CD4-positive, alpha-beta T cell (primary cell): ENCODE measurements at regions not wholly inside any gene's neighbourhood (a gene's known extent, or its start where the extent isn't known, plus 50 kb on each side); places are given as distances from the start of the nearest gene placed in this dataset.

Experiments
- ATAC-seq: fragments of 200-7000 bp; cut with Tn5 transposase; one replicate; pipeline ENCODE4 v1.10.0; 2022; ENCODE audit warnings: mild to moderate bottlenecking; ENCODE audit not compliant: poor library complexity
- CTCF ChIA-PET: fragments of 350-600 bp; sonication (Branson Sonifier 250); formaldehyde crosslinking; loops from one replicate; lab custom pipeline; 2021; ENCODE audit warnings: antibody characterized with exemption, inconsistent platforms; lab: Charles Lee
- POLR2A ChIA-PET: fragments of 350-600 bp; sonication (Branson Sonifier 250); formaldehyde crosslinking; loops from one replicate; lab custom pipeline; 2021; ENCODE audit warnings: antibody characterized with exemption, inconsistent platforms; lab: Charles Lee
- DNase-seq, 14 experiments: peaks; one replicate each; pipeline ENCODE4 v3.0.0-alpha.2; 2013 to 2020; ENCODE audit warnings: mixed read lengths in 2 of 14
- H3K27ac ChIP-seq, 2 donors: one replicate each; pipeline versions ENCODE4 v1.5.1 to v1.7.0; 2013; ENCODE audit warnings: low read length in 2 of 2, low read depth in 1 of 2, mild to moderate bottlenecking in 1 of 2
- H3K27me3 ChIP-seq, 2 experiments: 1 replicate in 1 of 2; 2 replicates in 1 of 2; pipeline versions ENCODE4 v1.6.1 to v1.7.0; 2013; ENCODE audit warnings: low read length in 2 of 2, control low read depth in 1 of 2, mild to moderate bottlenecking in 1 of 2, moderate library complexity in 1 of 2; ENCODE audit not compliant: insufficient read depth in 2 of 2, control insufficient read depth in 1 of 2
- H3K36me3 ChIP-seq: one replicate; pipeline ENCODE4 v1.6.1; 2013; ENCODE audit warnings: low read length, control low read depth; ENCODE audit not compliant: insufficient read depth
- H3K4me1 ChIP-seq: one replicate; pipeline ENCODE4 v1.6.1; 2013; ENCODE audit warnings: low read length, control low read depth; ENCODE audit not compliant: insufficient read depth
- H3K4me3 ChIP-seq: one replicate; pipeline ENCODE4 v1.5.1; 2013; ENCODE audit warnings: mild to moderate bottlenecking, low read length, moderate library complexity
- H3K9me3 ChIP-seq, 2 experiments: 1 replicate in 1 of 2; 2 replicates in 1 of 2; pipeline versions ENCODE4 v1.6.1 to v1.7.0; 2013; ENCODE audit warnings: low read length in 2 of 2, mild to moderate bottlenecking in 2 of 2, control low read depth in 1 of 2, moderate library complexity in 1 of 2; ENCODE audit not compliant: control insufficient read depth in 1 of 2, insufficient read depth in 1 of 2
- H3K27ac Mint-ChIP-seq: one replicate; pipeline ENCODE4 v1.8.0; 2020; ENCODE audit warnings: mixed read lengths
- H3K27me3 Mint-ChIP-seq: one replicate; pipeline ENCODE4 v1.8.0; 2021; ENCODE audit warnings: mixed read lengths
- H3K36me3 Mint-ChIP-seq: one replicate; pipeline ENCODE4 v1.8.0; 2021; ENCODE audit warnings: low read depth, mixed read lengths
- H3K4me1 Mint-ChIP-seq: one replicate; pipeline ENCODE4 v1.8.0; 2021; ENCODE audit warnings: low read depth, mixed read lengths
- H3K4me3 Mint-ChIP-seq: one replicate; pipeline ENCODE4 v1.8.0; 2020; ENCODE audit warnings: mild to moderate bottlenecking, mixed read lengths
- H3K9me3 Mint-ChIP-seq: one replicate; pipeline ENCODE4 v1.8.0; 2020; ENCODE audit warnings: mixed read lengths
- intact Hi-C, 2 experiments: fragments of 100-400 bp; cut with DNase I in 1 of 2; cut with micrococcal nuclease in 1 of 2; formaldehyde crosslinking; loops; one replicate each; pipeline versions ENCODE4 v1.15.1 to v1.9.0; 2023 to 2025; cut with DNase I, micrococcal nuclease
- TF ChIP-seq, protein P1 (sequence below): fragments of 200-600 bp; IDR thresholded peaks from one replicate; pipeline ENCODE4 v1.8.0; 2022; ENCODE audit warnings: antibody characterized with exemption, mild to moderate bottlenecking

DNA sequence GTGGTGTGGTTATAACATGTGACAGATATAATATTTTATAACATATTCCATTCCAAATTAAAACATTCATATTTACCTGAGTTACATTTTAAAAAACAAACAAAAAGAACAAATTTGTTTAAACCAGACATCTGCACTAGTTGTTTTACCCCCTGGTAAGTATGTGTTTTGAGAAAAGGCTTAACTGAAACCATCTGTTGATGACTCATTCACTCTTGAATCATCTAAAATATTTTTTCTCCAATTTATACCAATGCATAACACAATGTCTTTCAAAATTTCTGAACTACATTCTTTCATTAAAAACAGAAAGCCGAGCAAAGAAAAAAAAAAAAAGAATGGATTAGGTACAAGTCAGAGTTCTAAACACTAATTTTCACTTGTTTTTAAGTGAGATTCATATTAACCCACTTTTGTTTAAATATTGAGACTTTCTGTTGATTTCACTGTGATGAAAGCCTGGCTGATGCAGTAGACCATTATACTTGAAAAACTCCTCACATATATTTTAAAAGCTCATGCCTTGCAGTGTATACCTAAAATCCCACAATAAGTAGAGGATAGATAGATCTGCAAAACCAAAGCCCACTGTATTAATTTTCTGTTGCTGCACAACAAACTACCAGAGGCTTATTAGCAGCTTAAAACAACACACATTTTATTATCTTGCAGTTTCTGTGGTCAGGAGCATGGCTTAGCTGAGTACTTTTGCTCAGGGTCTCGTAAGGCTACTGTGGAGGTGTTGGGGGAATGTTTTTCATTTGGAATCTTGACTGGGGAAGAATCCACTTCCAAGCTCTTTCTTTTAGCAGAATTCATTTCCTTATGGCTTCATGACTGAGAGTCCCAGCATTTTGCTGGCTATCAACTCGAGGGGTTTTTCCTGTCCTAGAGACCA is 221.5 kb downstream of the PCDH18 start:
- intact Hi-C loops = no loop called here
- Mint-ChIP-seq H3K27me3 (no peaks in the 10 kb centered on the region), H3K36me3 (no peaks in the 10 kb centered on the region), H3K9me3 (peaks cover 7% of the 10 kb centered on the region), H3K4me3 (no peak overlapping the region), H3K4me1 (no peaks in the 10 kb centered on the region), H3K27ac (no peak overlapping the region)
- H3K4me1 ChIP-seq = no peaks in the 10 kb centered on the region
- TF ChIP-seq, protein P1, sequence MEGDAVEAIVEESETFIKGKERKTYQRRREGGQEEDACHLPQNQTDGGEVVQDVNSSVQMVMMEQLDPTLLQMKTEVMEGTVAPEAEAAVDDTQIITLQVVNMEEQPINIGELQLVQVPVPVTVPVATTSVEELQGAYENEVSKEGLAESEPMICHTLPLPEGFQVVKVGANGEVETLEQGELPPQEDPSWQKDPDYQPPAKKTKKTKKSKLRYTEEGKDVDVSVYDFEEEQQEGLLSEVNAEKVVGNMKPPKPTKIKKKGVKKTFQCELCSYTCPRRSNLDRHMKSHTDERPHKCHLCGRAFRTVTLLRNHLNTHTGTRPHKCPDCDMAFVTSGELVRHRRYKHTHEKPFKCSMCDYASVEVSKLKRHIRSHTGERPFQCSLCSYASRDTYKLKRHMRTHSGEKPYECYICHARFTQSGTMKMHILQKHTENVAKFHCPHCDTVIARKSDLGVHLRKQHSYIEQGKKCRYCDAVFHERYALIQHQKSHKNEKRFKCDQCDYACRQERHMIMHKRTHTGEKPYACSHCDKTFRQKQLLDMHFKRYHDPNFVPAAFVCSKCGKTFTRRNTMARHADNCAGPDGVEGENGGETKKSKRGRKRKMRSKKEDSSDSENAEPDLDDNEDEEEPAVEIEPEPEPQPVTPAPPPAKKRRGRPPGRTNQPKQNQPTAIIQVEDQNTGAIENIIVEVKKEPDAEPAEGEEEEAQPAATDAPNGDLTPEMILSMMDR = no peak
- ChIA-PET POLR2A (no interaction called here), CTCF (no interaction called here)
- H3K27ac ChIP-seq = no peak overlapping the region
- DNase-seq (no peak), ATAC-seq (no peak)
- H3K4me3 ChIP-seq = no peak overlapping the region
- H3K36me3 ChIP-seq = no peaks in the 10 kb centered on the region
- no peaks in the 10 kb centered on the region for H3K27me3 ChIP-seq
- H3K9me3 ChIP-seq = no peaks in the 10 kb centered on the region

DNA sequence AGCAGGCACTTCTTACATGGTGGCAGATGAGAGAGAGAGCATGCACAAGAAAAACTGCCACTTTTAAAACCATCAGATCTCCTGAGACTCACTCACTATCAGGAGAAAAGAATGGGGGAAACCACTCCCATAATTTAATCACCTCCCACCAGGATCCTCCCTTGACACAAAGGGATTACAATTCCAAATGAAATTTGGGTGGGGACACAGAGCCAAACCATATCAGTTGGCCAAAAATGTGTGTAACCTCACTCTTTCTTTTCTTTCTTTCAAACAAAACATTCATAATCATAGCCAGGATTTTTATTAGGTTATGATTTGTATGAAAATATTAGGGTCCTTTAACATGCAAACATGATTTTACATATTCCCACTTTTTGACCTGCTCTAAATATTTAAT is 222.1 kb downstream of the PCDH18 start:
- Histone ChIP-seq H3K27me3 (no peaks in the 10 kb centered on the region), H3K27ac (no peak overlapping the region), H3K9me3 (no peaks in the 10 kb centered on the region), H3K4me1 (no peaks in the 10 kb centered on the region), H3K36me3 (no peaks in the 10 kb centered on the region), H3K4me3 (no peak overlapping the region)
- intact Hi-C loops = no loop called here
- ATAC-seq = no peak
- H3K27me3 Mint-ChIP-seq = no peaks in the 10 kb centered on the region
- no peaks in the 10 kb centered on the region for H3K36me3 Mint-ChIP-seq
- ChIA-PET CTCF (no interaction called here), POLR2A (no interaction called here)
- no peak for DNase-seq
- TF ChIP-seq, protein P1 = no peak
- no peak overlapping the region for H3K4me3 Mint-ChIP-seq
- H3K9me3 Mint-ChIP-seq = peaks cover 3% of the 10 kb centered on the region
- no peak overlapping the region for H3K27ac Mint-ChIP-seq
- no peaks in the 10 kb centered on the region for H3K4me1 Mint-ChIP-seq

DNA sequence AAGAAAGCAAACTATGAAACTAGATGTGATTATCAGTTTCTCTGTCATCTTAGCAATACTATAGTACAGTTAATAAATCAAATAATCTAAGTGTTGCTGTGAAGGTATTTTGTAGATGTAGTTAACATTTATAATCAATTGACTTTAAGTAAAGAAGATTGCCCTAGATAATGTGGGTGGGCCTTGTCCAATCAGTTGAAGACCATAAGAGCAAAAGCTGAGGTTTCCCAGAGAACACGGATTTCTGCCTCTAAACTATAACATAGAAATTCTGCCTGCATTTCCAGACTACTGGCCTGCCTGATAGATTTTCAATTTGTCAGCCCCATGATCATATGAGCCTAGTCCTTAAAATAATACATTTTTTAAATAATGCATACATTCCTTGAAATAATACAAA is 222.9 kb downstream of the PCDH18 start:
- no peak for DNase-seq
- intact Hi-C loops = no loop called here
- no peak overlapping the region for H3K4me3 Mint-ChIP-seq
- H3K36me3 Mint-ChIP-seq = no peaks in the 10 kb centered on the region
- no peaks in the 10 kb centered on the region for H3K9me3 ChIP-seq
- ChIA-PET CTCF (no interaction called here), POLR2A (no interaction called here)
- no peak for ATAC-seq
- no peaks in the 10 kb centered on the region for H3K36me3 ChIP-seq
- no peak overlapping the region for H3K27ac Mint-ChIP-seq
- TF ChIP-seq, protein P1 = no peak
- peaks cover 2% of the 10 kb centered on the region for H3K9me3 Mint-ChIP-seq
- no peaks in the 10 kb centered on the region for H3K4me1 Mint-ChIP-seq
- H3K27me3 ChIP-seq = no peaks in the 10 kb centered on the region
- H3K27ac ChIP-seq = no peak overlapping the region
- H3K4me3 ChIP-seq = no peak overlapping the region
- H3K4me1 ChIP-seq = no peaks in the 10 kb centered on the region
- H3K27me3 Mint-ChIP-seq = no peaks in the 10 kb centered on the region
